SK-N-SH treated with all-trans-retinoic acid at 6 μM for 48 hours (cell line): ENCODE measurements at regions not wholly inside any gene's neighbourhood (a gene's known extent, or its start where the extent isn't known, plus 50 kb on each side); places are given as distances from the start of the nearest gene placed in this dataset.

Experiments used
- ISL1 ChIP-seq: fragments of 250-450 bp; sonication (Bioruptor Pico); IDR thresholded peaks from 2 replicates; pipeline ENCODE4 v2.1.2; 2022; ENCODE audit warnings: mild to moderate bottlenecking, moderate library complexity
- ZFP3 ChIP-seq: fragments of 250-450 bp; sonication (Bioruptor Pico); IDR thresholded peaks from 2 replicates; pipeline ENCODE4 v1.5.0; 2020; ENCODE audit warnings: mild to moderate bottlenecking, moderate library complexity

DNA sequence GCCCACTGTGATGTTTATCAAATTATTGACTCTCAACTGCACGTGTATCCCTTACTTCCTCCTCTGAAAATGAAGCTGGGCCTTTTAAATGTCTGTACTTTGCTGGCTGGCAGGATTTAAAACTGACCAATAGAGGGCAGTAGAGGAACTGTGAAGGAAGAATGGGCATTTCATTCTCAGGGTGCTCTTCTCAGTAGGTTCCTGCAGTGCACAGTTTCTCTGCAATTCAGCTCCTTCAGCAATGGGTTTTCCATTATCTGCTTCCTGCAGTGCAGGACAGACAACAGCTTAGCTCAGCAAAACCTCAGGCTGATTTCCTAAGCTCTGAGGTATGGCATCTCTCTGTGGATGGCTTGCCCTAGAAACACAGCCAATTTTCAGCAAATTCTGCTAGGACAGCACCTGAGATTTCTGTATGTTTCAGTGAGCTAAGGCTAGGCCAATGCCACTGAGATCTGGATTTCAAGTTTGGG is 298.4 kb upstream of the PRDM9 start:
- no peak for TF ChIP-seq ISL1
- no peak for TF ChIP-seq ZFP3 (CRISPR knock-in tag)
